ENCODE measurements at regions not wholly inside any gene's neighbourhood (a gene's known extent, or its start where the extent isn't known, plus 50 kb on each side); places are given as distances from the start of the nearest gene placed in this dataset.
"Not testable (repeated sequence)": the region's sequence is repeated elsewhere in the genome, so short reads cannot be mapped to it uniquely, and the experiment has no call there.

DNA sequence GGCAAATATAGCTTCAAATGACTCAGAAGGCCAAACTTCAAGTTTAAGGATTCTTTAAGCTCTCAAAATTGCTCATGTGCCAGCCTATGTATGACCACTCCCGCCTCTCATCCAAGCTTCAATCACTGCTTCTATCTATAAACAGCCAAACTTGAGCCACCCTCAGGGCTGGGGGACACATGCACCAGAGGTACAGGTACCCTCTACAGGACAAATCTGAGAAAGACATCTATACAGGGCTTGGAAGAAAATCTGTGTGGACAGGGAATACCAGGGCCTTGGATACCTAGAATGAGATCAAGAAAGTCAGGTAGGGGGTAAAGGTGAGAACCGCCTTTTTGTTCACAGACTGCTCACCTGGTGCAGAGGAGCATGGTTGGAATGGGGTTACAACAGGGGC lies 217.9 kb downstream of the ATPSCKMT start:
- H3K36me3 ChIP-seq (replicated peaks; ENCODE audit: control insufficient read depth, insufficient read depth, low read length) = no peaks in the 10 kb centered on the region
- DNase-seq = peak; percentile 22
- H3K27me3 ChIP-seq (ENCODE audit: control insufficient read depth, insufficient read depth, low read length) = no peaks in the 10 kb centered on the region
- H3K4me3 ChIP-seq (ENCODE audit: insufficient read depth, low read depth, low read length) = no peak overlapping the region

DNA sequence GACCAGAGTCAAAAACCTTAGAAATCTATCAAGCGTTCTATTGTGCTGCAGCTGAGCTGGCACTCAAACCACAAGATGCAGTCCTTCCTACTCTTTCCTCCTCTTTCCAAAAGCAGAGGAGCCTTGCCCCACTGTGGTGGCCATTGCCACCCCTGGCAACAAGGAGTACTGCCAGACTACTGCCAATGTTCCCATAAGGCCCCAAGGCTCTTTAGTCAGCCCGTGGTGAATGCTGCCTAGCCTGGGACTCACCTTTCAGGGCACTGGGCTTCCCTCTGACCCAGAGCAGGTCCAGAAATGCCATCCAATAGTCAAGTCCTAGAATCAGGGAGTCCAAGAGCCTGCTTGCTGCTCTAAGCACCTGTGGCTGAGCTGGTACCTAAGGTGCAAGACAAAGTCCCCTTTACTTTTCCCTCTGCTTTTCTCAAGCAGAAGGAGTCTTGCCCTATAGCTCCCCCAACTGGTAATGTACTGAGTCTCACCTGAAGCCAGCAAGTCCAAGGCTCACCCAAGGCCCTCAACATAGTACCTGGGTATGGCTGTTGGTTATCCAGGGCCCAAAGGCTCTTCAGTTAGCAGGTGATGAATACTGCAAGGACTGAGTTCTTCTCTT lies 219.4 kb downstream of the ATPSCKMT start:
- H3K27me3 ChIP-seq (ENCODE audit: control insufficient read depth, insufficient read depth, low read length) = no peaks in the 10 kb centered on the region
- H3K4me3 ChIP-seq (ENCODE audit: insufficient read depth, low read depth, low read length) = no peak overlapping the region
- DNase-seq = peak; percentile 39
- H3K36me3 ChIP-seq (replicated peaks; ENCODE audit: control insufficient read depth, insufficient read depth, low read length) = no peaks in the 10 kb centered on the region

DNA sequence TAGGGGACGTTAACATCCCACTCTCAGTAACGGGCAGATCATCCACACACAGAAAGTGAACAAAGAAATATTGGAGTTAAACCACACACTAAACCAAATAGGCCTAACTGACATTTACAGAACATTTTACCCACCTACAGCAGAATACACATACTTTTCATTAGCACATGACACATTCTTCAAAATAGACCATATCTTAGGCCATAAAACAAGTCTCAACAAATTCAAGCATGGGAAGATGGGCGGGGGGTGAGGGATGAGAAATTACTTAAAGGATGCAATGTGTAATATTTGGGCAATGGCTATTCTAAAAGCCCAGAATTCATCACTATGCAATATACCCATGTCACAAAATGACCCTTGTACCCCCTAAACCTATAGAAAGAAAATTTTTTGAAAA lies 226.2 kb downstream of the ATPSCKMT start:
- H3K36me3 ChIP-seq (replicated peaks; ENCODE audit: control insufficient read depth, insufficient read depth, low read length) = no peaks in the 10 kb centered on the region
- no peaks in the 10 kb centered on the region for H3K27me3 ChIP-seq (ENCODE audit: control insufficient read depth, insufficient read depth, low read length)
- H3K4me3 ChIP-seq (ENCODE audit: insufficient read depth, low read depth, low read length) = no peak overlapping the region
- no peak for DNase-seq

DNA sequence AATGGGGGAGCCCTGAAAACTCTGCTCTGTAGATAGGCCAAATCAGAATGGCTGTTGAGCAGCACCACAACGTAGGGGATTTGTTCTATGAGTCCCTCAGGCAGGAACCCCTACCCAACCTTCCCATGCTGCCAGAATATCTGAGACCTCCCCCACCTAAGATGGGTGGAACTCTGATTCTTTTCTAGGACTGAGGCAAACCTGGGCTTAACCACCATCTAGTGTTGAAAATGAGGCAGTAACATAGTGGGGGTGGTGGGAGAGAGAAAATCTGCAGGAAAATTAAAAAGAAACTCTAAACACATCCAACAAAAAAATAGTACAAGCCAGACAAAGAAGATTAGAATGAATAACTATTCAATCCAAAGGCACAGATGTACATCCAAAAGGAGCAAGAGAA lies 228.4 kb downstream of the ATPSCKMT start:
- Histone ChIP-seq H3K36me3 (replicated peaks; ENCODE audit: control insufficient read depth, insufficient read depth, low read length) (no peaks in the 10 kb centered on the region), H3K27me3 (ENCODE audit: control insufficient read depth, insufficient read depth, low read length) (no peaks in the 10 kb centered on the region), H3K4me3 (ENCODE audit: insufficient read depth, low read depth, low read length) (no peak overlapping the region)
- DNase-seq = no peak

DNA sequence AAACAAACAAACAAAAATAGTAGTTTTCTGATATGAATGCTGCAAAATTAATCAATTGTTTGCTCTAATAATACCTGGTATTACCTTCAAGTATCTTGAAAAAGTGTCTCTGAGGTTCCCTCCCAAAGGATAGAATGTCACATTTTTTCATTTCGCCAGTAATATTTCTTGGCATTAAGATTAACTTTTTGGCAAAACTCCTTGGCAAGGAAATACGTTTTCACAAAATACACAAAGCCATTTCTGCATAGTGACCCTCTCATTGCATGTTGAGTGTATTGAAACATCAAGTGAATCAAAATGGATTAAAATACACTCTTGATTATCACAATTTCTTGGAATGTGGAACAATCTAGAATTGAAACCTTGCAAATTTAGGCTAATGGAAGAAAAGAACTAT lies 230.5 kb downstream of the ATPSCKMT start:
- DNase-seq = no peak
- Histone ChIP-seq H3K27me3 (ENCODE audit: control insufficient read depth, insufficient read depth, low read length) (no peaks in the 10 kb centered on the region), H3K4me3 (ENCODE audit: insufficient read depth, low read depth, low read length) (no peak overlapping the region), H3K36me3 (replicated peaks; ENCODE audit: control insufficient read depth, insufficient read depth, low read length) (no peaks in the 10 kb centered on the region)

DNA sequence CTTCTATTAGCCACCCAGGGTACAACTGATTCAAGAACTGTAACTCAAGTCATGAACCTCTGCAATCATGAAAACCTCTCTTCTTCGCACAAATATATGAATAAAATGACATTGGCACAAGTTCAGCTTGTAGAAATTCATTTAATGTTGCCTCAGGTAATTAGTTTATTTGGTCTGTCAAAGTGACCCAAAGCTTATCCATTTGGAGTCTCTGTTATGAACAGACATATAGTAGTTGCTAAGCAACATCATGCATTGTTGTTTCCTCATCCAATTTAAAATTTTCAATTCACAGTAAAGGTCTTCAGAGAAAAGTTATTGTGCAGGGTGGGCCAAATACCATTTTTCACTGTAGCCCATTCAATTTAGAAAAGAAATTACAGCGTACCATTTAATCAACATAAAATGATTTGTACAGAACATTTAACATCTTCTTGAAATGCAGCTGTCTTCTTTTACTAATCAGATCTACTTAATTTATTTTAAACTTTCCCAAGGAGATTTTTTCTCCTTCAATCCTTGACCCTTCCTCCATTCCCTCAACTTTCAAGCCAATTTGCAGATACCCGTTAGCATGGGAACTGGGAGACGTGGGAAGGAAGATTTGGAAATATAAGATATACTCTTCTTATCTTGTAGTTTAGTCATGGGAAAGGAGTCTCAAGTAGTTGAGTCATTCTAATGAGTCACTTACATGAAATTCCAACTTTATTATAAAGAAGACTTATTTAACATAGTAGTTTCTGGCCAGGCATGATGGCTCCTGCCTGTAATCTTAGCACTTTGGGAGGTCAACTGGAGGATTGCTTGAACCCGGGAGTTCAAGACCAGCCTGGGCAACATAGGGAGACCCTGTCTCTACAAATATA lies 231.3 kb downstream of the ATPSCKMT start:
- Histone ChIP-seq H3K4me3 (ENCODE audit: insufficient read depth, low read depth, low read length) (no peak overlapping the region), H3K27me3 (ENCODE audit: control insufficient read depth, insufficient read depth, low read length) (no peaks in the 10 kb centered on the region), H3K36me3 (replicated peaks; ENCODE audit: control insufficient read depth, insufficient read depth, low read length) (no peaks in the 10 kb centered on the region)
- no peak for DNase-seq

DNA sequence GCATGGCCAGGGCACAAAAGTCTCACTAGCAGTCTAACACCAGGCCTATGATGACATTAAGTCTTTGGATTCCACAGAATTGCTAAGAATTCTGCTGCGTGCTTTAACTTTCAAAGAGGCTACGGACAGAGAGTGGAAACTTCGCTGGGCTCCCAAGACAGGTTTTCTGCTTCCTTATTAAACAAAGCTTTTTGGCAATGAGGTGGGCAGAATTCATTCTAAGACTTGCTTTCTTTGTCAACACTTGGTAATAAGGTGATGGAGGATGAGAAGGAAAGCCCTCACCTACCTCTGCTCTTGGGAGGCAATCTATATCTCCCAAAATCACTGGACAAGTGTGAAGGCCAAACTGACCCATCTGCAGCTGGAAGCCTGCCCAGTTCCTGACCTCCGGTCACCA lies 231.9 kb downstream of the ATPSCKMT start:
- no peaks in the 10 kb centered on the region for H3K36me3 ChIP-seq (replicated peaks; ENCODE audit: control insufficient read depth, insufficient read depth, low read length)
- H3K4me3 ChIP-seq (ENCODE audit: insufficient read depth, low read depth, low read length) = no peak overlapping the region
- H3K27me3 ChIP-seq (ENCODE audit: control insufficient read depth, insufficient read depth, low read length) = no peaks in the 10 kb centered on the region
- DNase-seq = no peak

DNA sequence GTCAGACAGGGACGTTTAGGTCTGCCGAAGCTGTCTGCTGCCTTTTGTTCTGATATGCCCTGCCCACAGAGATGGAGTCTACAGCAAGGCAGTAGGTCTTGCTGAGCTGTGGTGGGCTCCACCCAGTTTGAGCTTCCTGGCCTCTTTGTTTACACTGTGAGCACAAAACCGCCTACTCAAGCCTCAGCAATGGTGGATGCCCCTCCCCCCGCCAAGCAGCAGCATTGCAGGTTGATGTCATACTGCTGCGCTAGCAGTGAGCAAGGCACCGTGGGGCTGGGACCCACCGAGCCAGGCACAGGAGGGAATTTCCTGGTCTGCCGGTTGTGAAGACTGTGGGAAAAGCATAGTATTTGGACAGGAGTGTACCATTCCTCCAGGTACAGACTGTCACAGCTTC lies 233.1 kb downstream of the ATPSCKMT start:
- DNase-seq; H3K36me3 ChIP-seq (replicated peaks; ENCODE audit: control insufficient read depth, insufficient read depth, low read length); H3K27me3 ChIP-seq (ENCODE audit: control insufficient read depth, insufficient read depth, low read length); H3K4me3 ChIP-seq (ENCODE audit: insufficient read depth, low read depth, low read length): not testable (repeated sequence)

DNA sequence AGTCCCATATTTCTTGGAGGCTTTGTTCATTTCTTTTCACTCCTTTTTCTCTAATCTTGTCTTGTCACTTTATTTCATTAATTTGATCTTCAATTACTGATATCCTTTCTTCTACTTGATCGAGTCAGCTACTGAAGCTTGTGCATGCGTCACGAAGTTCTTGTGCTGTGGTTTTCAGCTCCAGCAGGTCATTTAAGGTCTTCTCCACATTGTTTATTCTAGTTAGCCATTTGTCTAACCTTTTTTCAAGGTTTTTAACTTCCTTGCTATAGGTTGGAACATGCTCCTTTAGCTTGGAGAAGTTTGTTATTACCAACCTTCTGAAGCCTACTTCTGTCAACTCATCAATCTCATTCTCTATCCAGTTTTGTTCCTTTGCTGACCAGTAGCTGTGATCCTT lies 234.0 kb downstream of the ATPSCKMT start:
- not testable (repeated sequence) for DNase-seq; H3K4me3 ChIP-seq (ENCODE audit: insufficient read depth, low read depth, low read length); H3K27me3 ChIP-seq (ENCODE audit: control insufficient read depth, insufficient read depth, low read length); H3K36me3 ChIP-seq (replicated peaks; ENCODE audit: control insufficient read depth, insufficient read depth, low read length)

DNA sequence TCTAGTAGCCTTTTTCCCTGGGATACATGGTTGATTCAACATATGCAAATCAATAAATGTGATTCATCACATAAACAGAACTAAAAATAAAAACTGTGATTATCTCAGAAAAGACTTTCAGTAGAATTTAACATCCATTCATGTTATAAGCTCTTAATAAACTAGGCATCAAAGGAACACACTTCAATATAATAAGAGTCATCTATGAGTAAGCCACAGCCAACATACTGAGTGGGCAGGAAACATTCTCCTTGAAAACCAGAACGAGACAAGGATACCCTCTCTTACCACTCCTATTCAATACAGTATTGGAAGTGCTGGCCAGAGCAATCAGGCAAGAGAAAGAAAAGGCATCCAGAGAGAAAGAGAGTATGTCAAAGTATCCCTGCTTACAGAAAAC lies 239.9 kb downstream of the ATPSCKMT start:
- H3K4me3 ChIP-seq (ENCODE audit: insufficient read depth, low read depth, low read length) = no peak overlapping the region
- no peaks in the 10 kb centered on the region for H3K36me3 ChIP-seq (replicated peaks; ENCODE audit: control insufficient read depth, insufficient read depth, low read length)
- DNase-seq = no peak
- no peaks in the 10 kb centered on the region for H3K27me3 ChIP-seq (ENCODE audit: control insufficient read depth, insufficient read depth, low read length)

DNA sequence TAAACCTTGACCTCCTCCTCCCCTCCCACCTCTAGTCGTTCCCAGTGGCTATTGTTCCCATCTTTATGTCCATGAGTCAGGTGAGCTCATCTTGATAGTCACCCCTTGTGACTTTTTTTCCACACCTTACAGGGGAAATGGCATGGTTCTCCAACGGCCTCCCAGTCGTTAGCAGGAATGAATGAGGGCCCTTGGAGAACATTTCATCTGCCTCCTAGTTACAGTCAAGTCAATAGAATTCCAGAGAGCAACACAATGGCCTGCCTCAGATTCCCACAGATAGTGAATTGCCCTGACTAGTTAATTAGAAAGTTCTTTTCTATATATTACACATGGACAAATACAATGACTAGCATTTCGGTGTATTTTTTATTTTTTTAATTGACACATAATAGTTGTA lies 262.6 kb downstream of the ATPSCKMT start:
- Histone ChIP-seq H3K27me3 (ENCODE audit: control insufficient read depth, insufficient read depth, low read length) (no peaks in the 10 kb centered on the region), H3K36me3 (replicated peaks; ENCODE audit: control insufficient read depth, insufficient read depth, low read length) (no peaks in the 10 kb centered on the region), H3K4me3 (ENCODE audit: insufficient read depth, low read depth, low read length) (no peak overlapping the region)
- no peak for DNase-seq

DNA sequence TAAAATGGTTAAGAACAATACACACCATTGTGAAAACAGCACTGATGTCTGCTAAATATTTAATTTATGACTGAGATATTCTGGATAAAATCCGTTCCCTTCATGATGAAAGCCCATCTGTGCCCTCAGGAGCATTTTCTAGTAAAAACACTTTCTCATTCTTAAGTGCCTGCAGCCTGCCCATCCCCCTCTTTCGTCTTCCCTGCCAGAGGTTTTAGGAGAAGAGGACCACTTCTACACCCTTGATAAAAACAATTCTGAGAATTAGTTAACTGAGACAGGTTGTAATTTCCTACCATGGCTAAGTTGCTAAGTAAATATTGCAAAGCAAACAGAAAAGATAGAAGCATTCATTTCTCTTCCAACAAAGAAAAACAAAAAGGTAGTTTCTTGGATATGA lies 272.6 kb downstream of the ATPSCKMT start:
- DNase-seq = no peak
- H3K36me3 ChIP-seq (replicated peaks; ENCODE audit: control insufficient read depth, insufficient read depth, low read length) = no peaks in the 10 kb centered on the region

DNA sequence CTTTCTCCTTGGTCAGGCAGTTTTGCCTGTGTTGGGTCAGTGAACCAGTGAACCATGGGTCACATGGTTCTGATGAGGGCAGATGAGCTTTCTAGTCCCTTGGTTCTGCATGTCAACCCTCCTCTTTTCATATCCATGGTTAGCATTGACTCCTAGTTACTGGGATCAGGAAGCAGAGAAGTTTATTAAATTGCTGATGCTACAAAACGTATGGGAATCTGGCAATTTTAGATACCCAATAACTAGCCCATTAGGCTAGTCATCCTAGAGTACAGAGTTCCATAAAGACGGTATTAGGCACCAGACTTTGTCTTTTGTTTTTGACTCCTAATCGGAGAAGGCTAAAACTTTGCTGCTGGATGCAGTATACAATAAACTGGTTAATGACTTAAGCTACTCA lies 273.1 kb downstream of the ATPSCKMT start:
- Histone ChIP-seq H3K27me3 (ENCODE audit: control insufficient read depth, insufficient read depth, low read length) (no peaks in the 10 kb centered on the region), H3K4me3 (ENCODE audit: insufficient read depth, low read depth, low read length) (no peak overlapping the region), H3K36me3 (replicated peaks; ENCODE audit: control insufficient read depth, insufficient read depth, low read length) (no peaks in the 10 kb centered on the region)
- DNase-seq = no peak

More for the DNA sequence above, 272.6 kb downstream of the ATPSCKMT start:
- Histone ChIP-seq H3K27me3 (ENCODE audit: control insufficient read depth, insufficient read depth, low read length) (no peaks in the 10 kb centered on the region), H3K4me3 (ENCODE audit: insufficient read depth, low read depth, low read length) (no peak overlapping the region)

DNA sequence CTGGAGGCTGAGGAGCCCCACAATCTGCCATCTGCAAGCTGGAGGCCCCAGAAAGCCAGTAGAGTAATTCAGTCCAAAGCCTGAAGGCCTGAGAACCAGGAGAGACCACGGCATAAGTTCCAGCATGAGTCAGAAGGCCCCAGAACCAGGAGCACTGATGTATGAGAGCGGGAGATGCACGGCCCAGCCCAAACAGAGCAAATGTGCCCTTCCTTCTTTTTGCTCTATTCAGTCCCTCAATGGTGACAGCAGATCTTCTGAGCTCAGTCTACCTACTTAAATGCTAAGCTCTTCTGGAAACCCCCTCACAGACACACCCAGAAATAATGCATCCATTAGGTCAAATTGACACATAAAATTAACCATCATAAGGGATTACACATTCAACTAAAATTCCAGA lies 277.6 kb downstream of the ATPSCKMT start:
- H3K27me3 ChIP-seq (ENCODE audit: control insufficient read depth, insufficient read depth, low read length) = no peaks in the 10 kb centered on the region
- no peaks in the 10 kb centered on the region for H3K36me3 ChIP-seq (replicated peaks; ENCODE audit: control insufficient read depth, insufficient read depth, low read length)
- H3K4me3 ChIP-seq (ENCODE audit: insufficient read depth, low read depth, low read length) = no peak overlapping the region
- DNase-seq = no peak

DNA sequence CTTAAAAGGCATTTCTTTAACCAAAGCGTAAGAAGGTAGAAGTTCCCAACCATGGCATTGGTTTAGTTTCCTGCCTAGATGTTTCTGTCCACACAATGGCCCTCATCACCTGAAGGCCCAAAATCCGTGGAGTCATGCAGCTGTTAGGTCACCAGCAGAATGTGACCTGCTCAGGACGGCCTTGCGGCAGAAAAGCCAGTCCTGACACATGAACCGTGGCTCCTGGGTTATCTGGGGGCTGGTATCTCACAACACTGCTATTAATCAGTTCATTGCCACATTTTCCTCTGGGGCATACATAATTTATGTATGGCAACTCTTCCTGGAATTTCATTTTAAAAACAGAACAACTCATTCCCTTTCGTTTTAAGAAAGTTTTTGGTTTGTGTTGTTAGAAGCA lies 278.4 kb downstream of the ATPSCKMT start:
- H3K27me3 ChIP-seq (ENCODE audit: control insufficient read depth, insufficient read depth, low read length) = no peaks in the 10 kb centered on the region
- H3K4me3 ChIP-seq (ENCODE audit: insufficient read depth, low read depth, low read length) = no peak overlapping the region
- DNase-seq = no peak
- no peaks in the 10 kb centered on the region for H3K36me3 ChIP-seq (replicated peaks; ENCODE audit: control insufficient read depth, insufficient read depth, low read length)

Measured in H7 (cell line).